Nephron (organoid): ENCODE measurements at regions not wholly inside any gene's neighbourhood (a gene's known extent, or its start where the extent isn't known, plus 50 kb on each side); places are given as distances from the start of the nearest gene placed in this dataset.

ENCODE experiments used
- H3K27ac Mint-ChIP-seq, 3 experiments: 2 replicates each; pipeline ENCODE4 v1.8.0; 2020; ENCODE audit warnings: mixed read lengths in 3 of 3, mild to moderate bottlenecking in 2 of 3, moderate library complexity in 1 of 3
- H3K27me3 Mint-ChIP-seq: 2 replicates; pipeline ENCODE4 v1.8.0; 2021; ENCODE audit warnings: low read depth, mild to moderate bottlenecking, moderate library complexity, mixed read lengths
- H3K36me3 Mint-ChIP-seq: 2 replicates; pipeline ENCODE4 v1.8.0; 2020; ENCODE audit warnings: low read depth, mixed read lengths
- H3K4me1 Mint-ChIP-seq: 2 replicates; pipeline ENCODE4 v1.8.0; 2020; ENCODE audit warnings: mixed read lengths
- H3K4me3 Mint-ChIP-seq, 3 experiments: 2 replicates each; pipeline ENCODE4 v1.8.0; 2020; ENCODE audit warnings: mild to moderate bottlenecking in 3 of 3, mixed read lengths in 3 of 3, moderate library complexity in 2 of 3
- H3K9me3 Mint-ChIP-seq: 2 replicates; pipeline ENCODE4 v1.8.0; 2020; ENCODE audit warnings: mixed read lengths
- TF ChIP-seq, protein P1 (sequence below), 3 experiments: fragments of 200-600 bp; sonication (generic); IDR thresholded peaks; one replicate each; pipeline ENCODE4 v1.5.0; 2021; ENCODE audit warnings: antibody characterized with exemption in 3 of 3; ENCODE audit not compliant: unreplicated experiment in 3 of 3

DNA sequence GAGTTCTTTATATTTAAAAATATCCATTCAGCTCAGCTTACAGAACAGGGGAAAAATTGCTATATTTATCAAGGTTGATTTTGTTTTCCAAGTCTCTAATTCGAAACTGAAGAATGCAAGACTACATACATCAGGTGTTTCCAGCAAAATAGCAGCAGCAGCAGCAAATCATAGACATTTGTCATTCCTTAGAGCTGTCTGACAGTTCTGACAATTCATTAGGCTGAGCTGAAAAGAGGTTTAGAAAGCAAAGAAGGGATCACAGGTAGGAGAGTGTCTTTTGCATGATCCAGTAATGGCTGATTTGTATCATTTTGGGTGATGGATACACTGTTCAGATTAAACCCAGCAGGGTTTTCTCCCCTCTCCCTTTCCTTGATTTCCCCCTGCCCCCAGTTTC, 545.7 kb downstream of the MCTP2 start:
- H3K4me1 Mint-ChIP-seq, result no peaks in the 10 kb centered on the region
- H3K4me3 Mint-ChIP-seq, result no peak overlapping the region
- TF ChIP-seq, protein P1, sequence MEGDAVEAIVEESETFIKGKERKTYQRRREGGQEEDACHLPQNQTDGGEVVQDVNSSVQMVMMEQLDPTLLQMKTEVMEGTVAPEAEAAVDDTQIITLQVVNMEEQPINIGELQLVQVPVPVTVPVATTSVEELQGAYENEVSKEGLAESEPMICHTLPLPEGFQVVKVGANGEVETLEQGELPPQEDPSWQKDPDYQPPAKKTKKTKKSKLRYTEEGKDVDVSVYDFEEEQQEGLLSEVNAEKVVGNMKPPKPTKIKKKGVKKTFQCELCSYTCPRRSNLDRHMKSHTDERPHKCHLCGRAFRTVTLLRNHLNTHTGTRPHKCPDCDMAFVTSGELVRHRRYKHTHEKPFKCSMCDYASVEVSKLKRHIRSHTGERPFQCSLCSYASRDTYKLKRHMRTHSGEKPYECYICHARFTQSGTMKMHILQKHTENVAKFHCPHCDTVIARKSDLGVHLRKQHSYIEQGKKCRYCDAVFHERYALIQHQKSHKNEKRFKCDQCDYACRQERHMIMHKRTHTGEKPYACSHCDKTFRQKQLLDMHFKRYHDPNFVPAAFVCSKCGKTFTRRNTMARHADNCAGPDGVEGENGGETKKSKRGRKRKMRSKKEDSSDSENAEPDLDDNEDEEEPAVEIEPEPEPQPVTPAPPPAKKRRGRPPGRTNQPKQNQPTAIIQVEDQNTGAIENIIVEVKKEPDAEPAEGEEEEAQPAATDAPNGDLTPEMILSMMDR (IDR thresholded peaks at IDR 0.05; ENCODE audit: unreplicated experiment in 3 of 3), result no peak
- no peaks in the 10 kb centered on the region for H3K36me3 Mint-ChIP-seq
- no peaks in the 10 kb centered on the region for H3K27me3 Mint-ChIP-seq
- H3K27ac Mint-ChIP-seq, result no peak overlapping the region
- H3K9me3 Mint-ChIP-seq, result peaks cover 6% of the 10 kb centered on the region

DNA sequence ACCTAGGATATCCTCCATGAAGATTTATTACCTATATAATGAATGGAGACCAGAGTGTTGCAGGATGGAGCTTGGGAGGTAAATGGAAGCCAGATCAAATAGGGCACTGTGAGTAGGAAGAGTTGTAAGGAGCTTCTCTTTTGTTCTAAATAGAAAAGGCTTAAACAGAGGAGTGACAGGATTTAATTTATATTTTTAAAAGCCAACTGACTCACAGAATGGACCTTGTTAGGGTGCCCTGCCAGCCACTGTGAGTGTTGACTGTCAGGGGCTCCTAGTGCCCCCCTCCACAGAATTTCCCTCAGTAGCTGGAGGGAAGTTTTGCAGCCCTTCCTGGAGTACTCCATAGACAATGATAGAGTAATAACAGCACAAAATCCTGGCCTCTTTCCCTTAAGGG, 547.5 kb downstream of the MCTP2 start:
- Mint-ChIP-seq H3K9me3 (peaks cover 6% of the 10 kb centered on the region), H3K27ac (no peak overlapping the region), H3K27me3 (no peaks in the 10 kb centered on the region), H3K4me1 (no peaks in the 10 kb centered on the region), H3K36me3 (no peaks in the 10 kb centered on the region), H3K4me3 (no peak overlapping the region)
- TF ChIP-seq, protein P1 (IDR thresholded peaks at IDR 0.05; ENCODE audit: unreplicated experiment in 3 of 3), result no peak

DNA sequence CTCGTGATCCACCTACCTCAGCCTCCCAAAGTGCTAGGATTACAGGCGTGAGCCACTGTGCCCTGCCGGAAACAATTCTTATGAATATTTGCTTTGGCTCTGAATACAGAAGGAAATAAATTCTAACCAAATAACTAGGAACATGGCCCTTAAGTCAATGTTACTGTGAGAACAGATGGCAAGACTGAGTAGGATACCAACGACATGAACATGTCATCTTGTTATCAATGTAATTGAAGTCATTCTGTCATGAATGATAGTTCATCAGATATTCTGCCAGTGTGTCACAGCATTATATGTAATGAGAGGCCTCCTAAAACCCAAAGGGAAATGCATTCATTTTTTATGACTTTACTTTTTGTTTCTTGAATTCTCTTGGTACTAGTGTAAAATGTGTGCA, 548.8 kb downstream of the MCTP2 start:
- Mint-ChIP-seq H3K27ac (no peak overlapping the region), H3K27me3 (no peaks in the 10 kb centered on the region), H3K9me3 (peaks cover 11% of the 10 kb centered on the region), H3K4me3 (no peak overlapping the region), H3K36me3 (no peaks in the 10 kb centered on the region), H3K4me1 (no peaks in the 10 kb centered on the region)
- TF ChIP-seq, protein P1 (IDR thresholded peaks at IDR 0.05; ENCODE audit: unreplicated experiment in 3 of 3), result no peak

DNA sequence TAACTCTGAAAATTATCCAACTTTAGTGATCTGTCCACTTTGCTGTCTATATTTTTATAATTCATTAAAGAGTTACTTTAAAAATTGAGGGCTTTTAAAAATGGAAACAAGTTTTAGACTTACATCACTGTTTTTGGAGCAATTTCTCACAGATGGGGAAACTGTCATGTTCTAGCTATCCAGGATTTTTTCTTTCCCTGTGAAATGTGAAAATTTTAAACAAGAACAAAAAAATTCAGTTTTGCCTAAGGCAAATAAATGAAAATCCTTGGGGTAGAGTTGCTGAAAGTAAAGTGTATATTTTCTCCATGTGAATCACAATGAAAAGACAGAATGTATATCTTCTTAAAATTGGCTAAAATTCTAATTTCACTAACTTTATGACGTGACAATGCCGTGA, 553.7 kb downstream of the MCTP2 start:
- Mint-ChIP-seq H3K36me3 (no peaks in the 10 kb centered on the region), H3K27me3 (no peaks in the 10 kb centered on the region), H3K9me3 (peaks cover 8% of the 10 kb centered on the region), H3K27ac (no peak overlapping the region), H3K4me1 (no peaks in the 10 kb centered on the region), H3K4me3 (no peak overlapping the region)
- TF ChIP-seq, protein P1 (IDR thresholded peaks at IDR 0.05; ENCODE audit: unreplicated experiment in 3 of 3), result no peak

DNA sequence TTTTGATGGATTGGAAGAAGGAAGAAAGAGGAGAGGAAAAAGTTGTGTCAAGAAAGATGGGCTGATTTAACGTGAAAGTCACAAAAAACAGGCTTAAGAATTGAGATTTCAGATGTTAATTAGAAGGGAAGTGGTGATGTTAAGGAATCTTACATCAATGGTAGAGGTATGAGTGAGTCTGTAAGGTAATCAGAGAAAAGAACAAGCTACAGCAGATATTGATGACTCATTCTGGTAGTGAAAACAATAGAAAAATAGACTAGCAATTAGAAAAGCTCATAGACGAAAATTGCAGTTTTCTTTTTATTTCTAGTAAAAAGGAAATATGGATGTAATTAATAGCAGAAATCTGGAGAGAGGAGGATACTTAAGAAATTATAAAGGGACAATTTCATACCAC, 559.6 kb downstream of the MCTP2 start:
- no peaks in the 10 kb centered on the region for H3K36me3 Mint-ChIP-seq
- no peaks in the 10 kb centered on the region for H3K9me3 Mint-ChIP-seq
- no peaks in the 10 kb centered on the region for H3K27me3 Mint-ChIP-seq
- peaks cover 4% of the 10 kb centered on the region for H3K4me1 Mint-ChIP-seq
- no peak overlapping the region for H3K27ac Mint-ChIP-seq
- TF ChIP-seq, protein P1 (IDR thresholded peaks at IDR 0.05; ENCODE audit: unreplicated experiment in 3 of 3), result no peak
- no peak overlapping the region for H3K4me3 Mint-ChIP-seq

DNA sequence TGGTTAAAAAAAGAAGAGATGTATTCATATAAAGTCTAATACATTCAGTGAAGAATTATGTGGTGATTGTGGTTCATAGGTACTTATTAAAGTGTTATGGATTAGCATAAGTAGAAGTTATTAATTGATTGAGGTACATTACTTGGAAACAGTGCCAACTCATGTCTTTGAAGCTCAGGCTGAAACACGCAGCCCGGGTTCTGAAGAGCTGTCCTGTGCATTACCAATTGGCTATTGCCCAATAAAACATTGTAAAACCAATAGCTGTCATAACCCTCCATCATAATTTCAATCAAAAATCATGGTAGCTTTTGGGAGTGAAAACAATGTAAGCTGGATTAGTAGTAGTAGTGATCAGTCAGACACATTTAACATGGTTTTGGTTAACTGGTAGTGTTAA, 560.1 kb downstream of the MCTP2 start:
- Mint-ChIP-seq H3K36me3 (no peaks in the 10 kb centered on the region), H3K9me3 (no peaks in the 10 kb centered on the region), H3K4me1 (peaks cover 4% of the 10 kb centered on the region), H3K4me3 (no peak overlapping the region), H3K27me3 (no peaks in the 10 kb centered on the region), H3K27ac (no peak overlapping the region)
- TF ChIP-seq, protein P1 (IDR thresholded peaks at IDR 0.05; ENCODE audit: unreplicated experiment in 3 of 3), result no peak
